Gastrocnemius medialis (tissue), 4 donors: ENCODE measurements at regions not wholly inside any gene's neighbourhood (a gene's known extent, or its start where the extent isn't known, plus 50 kb on each side); places are given as distances from the start of the nearest gene placed in this dataset.

Experiments used
- ATAC-seq, 2 donors: fragments of 150-250 bp; one replicate each; pipeline ENCODE4 v1.9.1; 2016
- DNase-seq, 2 donors: peaks; one replicate each; pipeline ENCODE4 v3.0.0-alpha.2; 2019
- H3K27ac ChIP-seq, 4 donors: fragments of 200-600 bp; sonication (generic); 1 replicate in 1 of 4; 2 replicates in 3 of 4; pipeline ENCODE4 v1.5.1; 2016 to 2018; ENCODE audit warnings: mild to moderate bottlenecking in 2 of 4, moderate library complexity in 1 of 4
- H3K27me3 ChIP-seq, 3 donors: fragments of 200-600 bp; sonication (generic) in 2 of 3; 1 replicate in 1 of 3; 2 replicates in 2 of 3; pipeline versions ENCODE4 v1.5.1 to v1.6.0; 2016 to 2019; ENCODE audit warnings: mild to moderate bottlenecking in 1 of 3, moderate library complexity in 1 of 3
- H3K36me3 ChIP-seq, 2 donors: fragments of 200-600 bp; sonication (generic) in 1 of 2; one replicate each; pipeline ENCODE4 v1.5.1; 2017 to 2018
- H3K4me1 ChIP-seq, 2 donors: fragments of 200-600 bp; sonication (generic) in 1 of 2; one replicate each; pipeline ENCODE4 v1.5.1; 2016 to 2017; ENCODE audit warnings: mild to moderate bottlenecking in 2 of 2
- H3K4me3 ChIP-seq, 4 donors: fragments of 200-600 bp; sonication (generic) in 3 of 4; 1 replicate in 1 of 4; 2 replicates in 3 of 4; pipeline ENCODE4 v1.5.1; 2016 to 2019; ENCODE audit warnings: mild to moderate bottlenecking in 2 of 4
- H3K9me3 ChIP-seq, 3 donors: fragments of 200-600 bp; sonication (generic) in 2 of 3; 1 replicate in 1 of 3; 2 replicates in 2 of 3; pipeline ENCODE4 v1.5.1; 2016 to 2019
- POLR2A ChIP-seq, 2 donors: fragments of 450-650 bp; IDR thresholded peaks; one replicate each; pipeline ENCODE4 v1.6.1; 2017; ENCODE audit warnings: antibody characterized with exemption in 2 of 2, mild to moderate bottlenecking in 2 of 2, moderate library complexity in 2 of 2
- in situ Hi-C, 4 donors: fragments of 200-750 bp; cut with MboI; loops; one replicate each; pipeline versions ENCODE4 v1.15.0 to v1.8.0; 2017; ENCODE audit warnings: low sequenced_read_pairs in 4 of 4
- intact Hi-C: fragments of 100-400 bp; cut with DNase I; formaldehyde crosslinking; loops from one replicate; pipeline ENCODE4 v1.15.1; 2023; ENCODE audit warnings: low total_unique reads
- TF ChIP-seq, protein P1 (sequence below), 5 experiments: fragments of 450-650 bp in 3 of 5; fragments of 200-600 bp in 2 of 5; sonication (generic) in 2 of 5; IDR thresholded peaks in 4 of 5; conservative IDR thresholded peaks in 1 of 5; 1 replicate in 4 of 5; 2 replicates in 1 of 5; pipeline ENCODE4 v1.5.1; 2016 to 2019; ENCODE audit warnings: antibody characterized with exemption in 5 of 5, mild to moderate bottlenecking in 3 of 5, moderate library complexity in 3 of 5

DNA sequence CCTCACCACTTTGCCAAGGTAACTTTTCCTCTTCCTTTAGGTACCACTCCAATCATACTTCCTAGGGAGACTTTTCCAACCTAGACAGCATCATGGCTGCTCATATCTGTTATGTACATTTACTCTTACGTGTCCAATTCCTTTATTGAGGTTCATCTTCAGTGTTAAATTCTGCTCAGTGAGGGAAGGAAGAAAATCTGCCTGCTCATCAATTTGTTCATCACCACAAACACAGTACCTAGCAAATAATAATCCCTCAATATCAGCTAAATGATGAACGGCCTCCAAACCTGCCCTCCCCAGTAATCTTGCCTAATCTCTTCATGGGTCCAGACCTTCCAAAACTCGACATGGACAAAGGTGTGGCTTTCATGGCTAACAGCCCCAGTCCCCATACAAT lies 380.8 kb downstream of the KCTD12 start:
- Histone ChIP-seq H3K27me3 (no peaks in the 10 kb centered on the region), H3K36me3 (no peaks in the 10 kb centered on the region), H3K4me3 (no peak overlapping the region), H3K9me3 (no peaks in the 10 kb centered on the region), H3K4me1 (no peaks in the 10 kb centered on the region), H3K27ac (no peak overlapping the region)
- ATAC-seq (no peak), DNase-seq (no peak)
- TF ChIP-seq POLR2A (IDR thresholded peaks at IDR 0.05), result no peak
- TF ChIP-seq, protein P1, sequence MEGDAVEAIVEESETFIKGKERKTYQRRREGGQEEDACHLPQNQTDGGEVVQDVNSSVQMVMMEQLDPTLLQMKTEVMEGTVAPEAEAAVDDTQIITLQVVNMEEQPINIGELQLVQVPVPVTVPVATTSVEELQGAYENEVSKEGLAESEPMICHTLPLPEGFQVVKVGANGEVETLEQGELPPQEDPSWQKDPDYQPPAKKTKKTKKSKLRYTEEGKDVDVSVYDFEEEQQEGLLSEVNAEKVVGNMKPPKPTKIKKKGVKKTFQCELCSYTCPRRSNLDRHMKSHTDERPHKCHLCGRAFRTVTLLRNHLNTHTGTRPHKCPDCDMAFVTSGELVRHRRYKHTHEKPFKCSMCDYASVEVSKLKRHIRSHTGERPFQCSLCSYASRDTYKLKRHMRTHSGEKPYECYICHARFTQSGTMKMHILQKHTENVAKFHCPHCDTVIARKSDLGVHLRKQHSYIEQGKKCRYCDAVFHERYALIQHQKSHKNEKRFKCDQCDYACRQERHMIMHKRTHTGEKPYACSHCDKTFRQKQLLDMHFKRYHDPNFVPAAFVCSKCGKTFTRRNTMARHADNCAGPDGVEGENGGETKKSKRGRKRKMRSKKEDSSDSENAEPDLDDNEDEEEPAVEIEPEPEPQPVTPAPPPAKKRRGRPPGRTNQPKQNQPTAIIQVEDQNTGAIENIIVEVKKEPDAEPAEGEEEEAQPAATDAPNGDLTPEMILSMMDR (IDR thresholded peaks at IDR 0.05 in 4 of 5, conservative IDR thresholded peaks at IDR 0.05 in 1 of 5), result no peak
- in situ Hi-C loops, result no loop called here
- intact Hi-C loops, result no loop called here

DNA sequence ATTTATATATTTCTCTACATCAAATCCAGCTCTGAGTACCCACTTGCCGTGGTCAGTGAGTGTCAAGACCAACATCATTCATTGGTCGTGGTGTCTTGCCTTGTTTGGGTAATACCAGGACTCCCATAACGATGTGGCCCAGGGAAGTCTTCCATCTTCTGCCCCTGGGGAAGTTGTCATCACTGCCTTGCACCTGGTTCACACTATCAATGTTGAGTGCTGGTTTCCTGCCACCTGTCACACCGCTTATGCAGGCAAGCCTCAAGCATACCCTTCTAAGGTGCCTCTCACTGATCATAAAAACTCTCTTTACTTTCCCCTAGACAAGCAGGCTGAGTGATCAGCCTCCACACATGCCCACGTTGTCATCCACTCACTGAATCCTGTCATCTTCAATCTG lies 382.4 kb downstream of the KCTD12 start:
- intact Hi-C loops, result no loop called here
- no peak overlapping the region for H3K27ac ChIP-seq
- no peaks in the 10 kb centered on the region for H3K4me1 ChIP-seq
- no peaks in the 10 kb centered on the region for H3K27me3 ChIP-seq
- no peak overlapping the region for H3K4me3 ChIP-seq
- no peaks in the 10 kb centered on the region for H3K9me3 ChIP-seq
- TF ChIP-seq, protein P1 (IDR thresholded peaks at IDR 0.05 in 4 of 5, conservative IDR thresholded peaks at IDR 0.05 in 1 of 5), result no peak
- no peak for TF ChIP-seq POLR2A (IDR thresholded peaks at IDR 0.05)
- in situ Hi-C loops, result no loop called here
- no peaks in the 10 kb centered on the region for H3K36me3 ChIP-seq
- DNase-seq (no peak), ATAC-seq (no peak)

DNA sequence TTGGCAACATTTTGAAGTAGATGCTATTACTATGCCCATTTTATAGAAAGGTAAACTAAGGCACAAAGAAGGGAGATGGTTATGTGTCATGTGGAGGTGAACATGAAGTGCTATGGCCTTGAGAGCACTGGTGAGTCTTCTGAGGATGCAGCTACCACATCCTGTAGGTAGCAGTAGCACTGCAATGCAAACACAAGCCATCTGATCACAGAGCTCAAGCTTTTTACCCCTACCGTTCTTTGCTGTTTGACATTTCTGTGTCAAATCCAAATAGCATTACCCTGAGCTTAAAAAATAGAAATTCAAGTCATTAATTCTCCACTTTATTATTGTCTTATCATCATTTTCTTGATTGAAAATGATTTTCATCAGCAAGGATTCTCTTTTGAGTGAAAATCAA lies 382.9 kb downstream of the KCTD12 start:
- Histone ChIP-seq H3K9me3 (no peaks in the 10 kb centered on the region), H3K27ac (no peak overlapping the region), H3K4me3 (no peak overlapping the region), H3K27me3 (no peaks in the 10 kb centered on the region), H3K4me1 (no peaks in the 10 kb centered on the region), H3K36me3 (no peaks in the 10 kb centered on the region)
- intact Hi-C loops, result no loop called here
- no peak for ATAC-seq
- in situ Hi-C loops, result no loop called here
- no peak for DNase-seq
- TF ChIP-seq, protein P1 (IDR thresholded peaks at IDR 0.05 in 4 of 5, conservative IDR thresholded peaks at IDR 0.05 in 1 of 5), result no peak
- TF ChIP-seq POLR2A (IDR thresholded peaks at IDR 0.05), result no peak

DNA sequence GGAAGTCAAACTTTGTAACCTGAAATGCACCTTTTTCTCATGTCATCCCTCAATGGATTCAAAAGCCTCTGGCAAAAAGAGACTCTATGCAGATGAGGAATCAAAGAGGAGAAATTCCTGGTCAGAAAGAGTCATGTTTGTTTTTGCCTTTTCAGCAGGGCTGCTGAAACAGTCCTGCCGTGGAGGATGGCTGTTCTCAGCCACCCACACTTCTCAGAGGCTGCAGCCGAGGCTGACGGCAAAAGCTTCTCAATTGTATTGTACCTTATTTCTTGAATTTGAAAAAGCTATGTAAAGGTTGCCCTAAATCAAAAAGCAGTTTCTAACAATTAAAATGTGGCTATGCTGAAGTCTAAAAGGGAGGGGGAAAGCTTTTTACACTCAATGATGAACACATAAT lies 385.3 kb downstream of the KCTD12 start:
- Histone ChIP-seq H3K9me3 (no peaks in the 10 kb centered on the region), H3K4me3 (no peak overlapping the region), H3K4me1 (no peaks in the 10 kb centered on the region), H3K27ac (no peak overlapping the region), H3K27me3 (no peaks in the 10 kb centered on the region), H3K36me3 (no peaks in the 10 kb centered on the region)
- ATAC-seq (no peak), DNase-seq (no peak)
- intact Hi-C loops (no loop called here), in situ Hi-C loops (no loop called here)
- TF ChIP-seq, protein P1 (IDR thresholded peaks at IDR 0.05 in 4 of 5, conservative IDR thresholded peaks at IDR 0.05 in 1 of 5), result no peak
- no peak for TF ChIP-seq POLR2A (IDR thresholded peaks at IDR 0.05)

DNA sequence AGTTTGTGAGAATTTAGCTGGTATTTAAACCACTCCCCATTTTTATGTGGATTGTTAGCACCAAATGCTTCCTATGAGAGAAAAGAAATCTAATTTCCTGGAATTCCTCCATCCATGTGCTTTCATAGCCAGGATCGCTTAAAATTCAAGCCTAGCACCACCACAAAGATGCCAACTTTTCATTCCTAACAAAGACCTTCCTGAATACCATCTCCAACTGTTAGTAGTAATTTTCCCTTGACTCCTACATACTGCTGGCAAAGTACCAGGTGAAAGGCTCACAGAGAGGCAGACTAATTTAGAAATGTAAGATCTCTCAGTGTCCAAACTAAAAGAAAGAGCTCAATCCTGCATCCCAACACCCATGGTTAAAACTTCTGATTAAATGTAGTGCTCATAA lies 386.3 kb downstream of the KCTD12 start:
- H3K27ac ChIP-seq, result no peak overlapping the region
- in situ Hi-C loops (no loop called here), intact Hi-C loops (no loop called here)
- no peak for DNase-seq
- H3K9me3 ChIP-seq, result no peaks in the 10 kb centered on the region
- no peaks in the 10 kb centered on the region for H3K36me3 ChIP-seq
- TF ChIP-seq, protein P1 (IDR thresholded peaks at IDR 0.05 in 4 of 5, conservative IDR thresholded peaks at IDR 0.05 in 1 of 5), result no peak
- no peak overlapping the region for H3K4me3 ChIP-seq
- no peaks in the 10 kb centered on the region for H3K27me3 ChIP-seq
- ATAC-seq, result no peak
- no peaks in the 10 kb centered on the region for H3K4me1 ChIP-seq
